Natural killer cell (primary cell): ENCODE measurements at regions not wholly inside any gene's neighbourhood (a gene's known extent, or its start where the extent isn't known, plus 50 kb on each side); places are given as distances from the start of the nearest gene placed in this dataset.

Source experiments
- ATAC-seq, 3 donors: fragments of 150-1000 bp in 2 of 3; fragments of 200-7000 bp in 1 of 3; cut with Tn5 transposase; 1 replicate in 1 of 3; 2 replicates in 2 of 3; pipeline ENCODE4 v1.10.0; 2021; ENCODE audit warnings: mild to moderate bottlenecking in 2 of 3, moderate library complexity in 2 of 3
- DNase-seq, 2 donors: peaks; one replicate each; pipeline versions ENCODE4 v3.0.0 to v3.0.0-alpha.2; 2013 to 2021; ENCODE audit warnings: mixed read lengths in 1 of 2
- H3K27ac ChIP-seq: one replicate; pipeline ENCODE4 v1.5.1; 2013; ENCODE audit warnings: mild to moderate bottlenecking, low read length
- H3K27me3 ChIP-seq: one replicate; pipeline ENCODE4 v1.6.1; 2013; ENCODE audit warnings: low read length; ENCODE audit not compliant: control insufficient read depth, insufficient read depth
- H3K36me3 ChIP-seq: one replicate; pipeline ENCODE4 v1.6.1; 2013; ENCODE audit warnings: low read length; ENCODE audit not compliant: control insufficient read depth, insufficient read depth
- H3K4me1 ChIP-seq: one replicate; pipeline ENCODE4 v1.6.1; 2013; ENCODE audit warnings: low read length; ENCODE audit not compliant: control insufficient read depth, insufficient read depth
- H3K4me3 ChIP-seq: one replicate; pipeline ENCODE4 v1.5.1; 2013; ENCODE audit warnings: low read length
- H3K9me3 ChIP-seq: one replicate; pipeline ENCODE4 v1.6.1; 2013; ENCODE audit warnings: low read length; ENCODE audit not compliant: control insufficient read depth, insufficient read depth
- H3K27ac Mint-ChIP-seq, 2 donors: one replicate each; pipeline ENCODE4 v1.8.0; 2022; ENCODE audit warnings: mild to moderate bottlenecking in 2 of 2, mixed read lengths in 2 of 2, moderate library complexity in 1 of 2
- H3K27me3 Mint-ChIP-seq, 2 donors: one replicate each; pipeline ENCODE4 v1.8.0; 2022; ENCODE audit warnings: low read depth in 2 of 2, mixed read lengths in 2 of 2
- H3K36me3 Mint-ChIP-seq: one replicate; pipeline ENCODE4 v1.8.0; 2022; ENCODE audit warnings: mixed read lengths
- H3K4me1 Mint-ChIP-seq, 2 donors: one replicate each; pipeline ENCODE4 v1.8.0; 2022; ENCODE audit warnings: mixed read lengths in 2 of 2
- H3K4me3 Mint-ChIP-seq: one replicate; pipeline ENCODE4 v1.8.0; 2022; ENCODE audit warnings: mild to moderate bottlenecking, moderate library complexity, mixed read lengths
- H3K9me3 Mint-ChIP-seq, 2 donors: one replicate each; pipeline ENCODE4 v1.8.0; 2022; ENCODE audit warnings: mixed read lengths in 2 of 2
- CTCF ChIP-seq: fragments of 200-600 bp; IDR thresholded peaks from one replicate; pipeline ENCODE4 v1.8.0; 2022; ENCODE audit warnings: antibody characterized with exemption
- WGBS: methylation state at CpG from one replicate; pipeline ENCODE4 v1.1.7; 2013; ENCODE audit warnings: missing lambda C conversion rate; ENCODE audit not compliant: insufficient coverage; 5-methylcytosine and 5-hydroxymethylcytosine counted together
- intact Hi-C: fragments of 100-400 bp; cut with micrococcal nuclease; formaldehyde crosslinking; loops from one replicate; pipeline ENCODE4 v1.14.2; 2022

DNA sequence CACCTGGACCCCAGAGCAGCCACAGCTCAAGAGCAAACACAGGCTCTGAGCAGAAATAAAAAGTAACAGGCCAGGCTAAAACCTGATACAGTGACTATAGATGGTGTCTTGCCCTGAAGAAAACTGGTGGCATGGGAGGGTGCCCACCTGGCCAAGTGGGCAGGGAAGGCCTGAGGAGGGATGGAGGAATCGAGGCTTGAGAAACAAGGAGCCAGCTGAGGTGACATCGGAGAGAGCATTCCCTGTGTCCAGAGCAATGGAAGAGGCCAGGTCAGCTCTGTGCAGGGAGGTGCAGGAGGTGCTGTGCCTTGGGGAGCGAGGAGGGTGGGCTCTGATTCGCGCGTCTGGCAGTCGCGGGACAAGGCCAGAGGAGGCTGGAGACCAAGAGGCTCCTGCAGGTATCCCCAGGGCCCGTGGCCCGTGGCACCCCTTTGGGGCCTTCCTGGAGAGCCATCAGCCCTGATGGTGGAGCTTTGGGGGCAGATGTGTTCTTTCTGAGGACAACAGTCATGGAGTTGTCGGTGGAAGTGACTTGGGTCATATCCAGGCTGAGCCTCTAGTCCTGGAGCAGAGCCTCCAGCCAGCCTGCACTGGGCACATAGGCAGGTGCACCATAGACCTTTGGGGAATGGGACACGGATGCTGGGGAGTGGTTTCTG, 56.1 kb downstream of the PLXNA1 start:
- H3K4me3 Mint-ChIP-seq: no peak overlapping the region
- Histone ChIP-seq H3K27me3 (no peaks in the 10 kb centered on the region), H3K4me1 (no peaks in the 10 kb centered on the region), H3K36me3 (no peaks in the 10 kb centered on the region), H3K27ac (no peak overlapping the region), H3K9me3 (no peaks in the 10 kb centered on the region), H3K4me3 (no peak overlapping the region)
- DNase-seq (no peak), ATAC-seq (no peak)
- 84% methylated on average over 12 of the region's 12 CpGs for WGBS
- H3K27ac Mint-ChIP-seq: no peak overlapping the region
- no peaks in the 10 kb centered on the region for H3K4me1 Mint-ChIP-seq
- H3K36me3 Mint-ChIP-seq: no peaks in the 10 kb centered on the region
- H3K9me3 Mint-ChIP-seq: no peaks in the 10 kb centered on the region
- TF ChIP-seq CTCF: no peak
- intact Hi-C loops: no loop called here
- no peaks in the 10 kb centered on the region for H3K27me3 Mint-ChIP-seq

DNA sequence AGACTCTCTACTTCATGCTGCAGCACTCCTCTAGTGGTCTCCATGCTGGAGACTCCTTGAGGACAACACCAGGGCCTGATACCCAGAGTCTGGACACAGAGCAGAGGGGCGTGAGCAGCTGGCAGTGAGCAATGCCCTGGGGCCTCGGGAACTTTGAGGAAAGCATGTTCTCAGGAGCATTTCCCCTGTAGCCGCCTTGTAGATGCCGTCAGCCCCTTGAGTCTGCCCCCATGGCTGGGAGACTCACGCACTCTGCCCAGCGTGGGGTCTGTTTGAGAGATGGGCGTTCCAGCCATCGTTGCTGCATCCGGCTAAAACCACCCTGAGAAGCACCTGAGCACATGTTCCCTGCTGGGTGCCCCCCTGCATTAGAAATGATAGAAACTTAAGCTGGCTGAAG, 56.8 kb downstream of the PLXNA1 start:
- no peak overlapping the region for H3K27ac Mint-ChIP-seq
- no peak overlapping the region for H3K27ac ChIP-seq
- H3K9me3 Mint-ChIP-seq: no peaks in the 10 kb centered on the region
- H3K36me3 ChIP-seq: no peaks in the 10 kb centered on the region
- intact Hi-C loops: no loop called here
- no peaks in the 10 kb centered on the region for H3K27me3 Mint-ChIP-seq
- no peak overlapping the region for H3K4me3 ChIP-seq
- ATAC-seq (no peak), DNase-seq (no peak)
- H3K4me1 Mint-ChIP-seq: no peaks in the 10 kb centered on the region
- no peak for TF ChIP-seq CTCF
- H3K27me3 ChIP-seq: no peaks in the 10 kb centered on the region
- H3K9me3 ChIP-seq: no peaks in the 10 kb centered on the region
- H3K4me1 ChIP-seq: no peaks in the 10 kb centered on the region
- WGBS: 92% methylated on average over 9 of the region's 9 CpGs
- H3K36me3 Mint-ChIP-seq: no peaks in the 10 kb centered on the region
- H3K4me3 Mint-ChIP-seq: no peak overlapping the region

DNA sequence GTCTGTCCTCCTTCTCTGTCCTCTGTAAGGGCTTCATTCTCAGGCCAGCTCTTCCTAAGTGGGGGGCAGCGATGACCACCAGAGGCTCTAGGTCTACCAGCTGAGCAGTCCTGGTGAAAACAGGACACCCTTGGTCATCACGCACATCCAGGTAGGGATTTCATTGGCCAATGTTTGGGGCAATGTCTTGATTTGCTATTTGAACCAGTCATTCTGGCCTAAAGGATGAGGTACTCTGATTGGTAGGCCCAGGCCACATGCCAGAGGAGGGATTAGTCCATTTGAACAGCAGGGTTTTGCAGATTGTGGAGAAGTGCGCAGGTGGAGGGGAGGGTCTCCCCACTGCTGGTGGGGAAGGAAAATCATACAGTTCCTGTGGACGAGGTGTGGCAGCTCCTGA, 57.3 kb downstream of the PLXNA1 start:
- Mint-ChIP-seq H3K36me3 (no peaks in the 10 kb centered on the region), H3K9me3 (no peaks in the 10 kb centered on the region), H3K4me3 (no peak overlapping the region), H3K4me1 (no peaks in the 10 kb centered on the region), H3K27ac (no peak overlapping the region), H3K27me3 (no peaks in the 10 kb centered on the region)
- Histone ChIP-seq H3K9me3 (no peaks in the 10 kb centered on the region), H3K4me1 (no peaks in the 10 kb centered on the region), H3K36me3 (no peaks in the 10 kb centered on the region), H3K27ac (no peak overlapping the region), H3K27me3 (no peaks in the 10 kb centered on the region), H3K4me3 (no peak overlapping the region)
- no peak for ATAC-seq
- DNase-seq: no peak
- WGBS: 68% methylated on average over 4 of the region's 4 CpGs
- intact Hi-C loops: no loop called here
- no peak for TF ChIP-seq CTCF

GRCh38 chr3:127041264-127041820, 58.4 kb downstream of the PLXNA1 start:
- Histone ChIP-seq H3K36me3 (no peaks in the 10 kb centered on the region), H3K27ac (no peak overlapping the region), H3K4me1 (no peaks in the 10 kb centered on the region), H3K27me3 (no peaks in the 10 kb centered on the region), H3K9me3 (no peaks in the 10 kb centered on the region), H3K4me3 (no peak overlapping the region)
- WGBS: 85% methylated on average over 12 of the region's 13 CpGs
- H3K36me3 Mint-ChIP-seq: no peaks in the 10 kb centered on the region
- H3K27ac Mint-ChIP-seq: no peak overlapping the region
- intact Hi-C loops: no loop called here
- no peaks in the 10 kb centered on the region for H3K27me3 Mint-ChIP-seq
- DNase-seq: no peak
- H3K4me1 Mint-ChIP-seq: no peaks in the 10 kb centered on the region
- H3K4me3 Mint-ChIP-seq: no peak overlapping the region
- no peak for TF ChIP-seq CTCF
- no peak for ATAC-seq
- no peaks in the 10 kb centered on the region for H3K9me3 Mint-ChIP-seq
